ENCODE measurements at regions not wholly inside any gene's neighbourhood (a gene's known extent, or its start where the extent isn't known, plus 50 kb on each side); places are given as distances from the start of the nearest gene placed in this dataset.

- TF ChIP-seq, protein P1, sequence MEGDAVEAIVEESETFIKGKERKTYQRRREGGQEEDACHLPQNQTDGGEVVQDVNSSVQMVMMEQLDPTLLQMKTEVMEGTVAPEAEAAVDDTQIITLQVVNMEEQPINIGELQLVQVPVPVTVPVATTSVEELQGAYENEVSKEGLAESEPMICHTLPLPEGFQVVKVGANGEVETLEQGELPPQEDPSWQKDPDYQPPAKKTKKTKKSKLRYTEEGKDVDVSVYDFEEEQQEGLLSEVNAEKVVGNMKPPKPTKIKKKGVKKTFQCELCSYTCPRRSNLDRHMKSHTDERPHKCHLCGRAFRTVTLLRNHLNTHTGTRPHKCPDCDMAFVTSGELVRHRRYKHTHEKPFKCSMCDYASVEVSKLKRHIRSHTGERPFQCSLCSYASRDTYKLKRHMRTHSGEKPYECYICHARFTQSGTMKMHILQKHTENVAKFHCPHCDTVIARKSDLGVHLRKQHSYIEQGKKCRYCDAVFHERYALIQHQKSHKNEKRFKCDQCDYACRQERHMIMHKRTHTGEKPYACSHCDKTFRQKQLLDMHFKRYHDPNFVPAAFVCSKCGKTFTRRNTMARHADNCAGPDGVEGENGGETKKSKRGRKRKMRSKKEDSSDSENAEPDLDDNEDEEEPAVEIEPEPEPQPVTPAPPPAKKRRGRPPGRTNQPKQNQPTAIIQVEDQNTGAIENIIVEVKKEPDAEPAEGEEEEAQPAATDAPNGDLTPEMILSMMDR (IDR thresholded peaks at IDR 0.05), result no peak
- TF ChIP-seq POLR2AphosphoS5 (IDR thresholded peaks at IDR 0.05), result no peak
These were observed 1611.9 kb upstream of the ZEB2 start for GRCh38 chr2:146131785-146132184.
